Epithelial cell of proximal tubule (primary cell): ENCODE measurements at regions not wholly inside any gene's neighbourhood (a gene's known extent, or its start where the extent isn't known, plus 50 kb on each side); places are given as distances from the start of the nearest gene placed in this dataset.

Experiments
- DNase-seq: peaks from one replicate; pipeline ENCODE4 v3.0.0-alpha.2; 2011; ENCODE audit warnings: low read depth
- H3K4me3 ChIP-seq: 2 replicates; pipeline ENCODE4 v1.5.1; 2011; ENCODE audit warnings: low read depth, mild to moderate bottlenecking, low read length
- CTCF ChIP-seq: conservative IDR thresholded peaks from 2 replicates; pipeline ENCODE4 v1.5.1; 2012; ENCODE audit warnings: low read depth, mild to moderate bottlenecking, low read length

GRCh38 chr9:30845136-30845535 lies 1539.3 kb upstream of the ACO1 start:
- no peak for DNase-seq
- no peak for TF ChIP-seq CTCF
- H3K4me3 ChIP-seq: no peak overlapping the region

GRCh38 chr9:30846651-30847050 lies 1537.8 kb upstream of the ACO1 start:
- no peak overlapping the region for H3K4me3 ChIP-seq
- TF ChIP-seq CTCF: no peak
- DNase-seq: no peak

- no peak for TF ChIP-seq CTCF
- no peak for DNase-seq
These were observed 1532.8 kb upstream of the ACO1 start for GRCh38 chr9:30851600-30851999.

GRCh38 chr9:30900706-30901105 lies 1483.7 kb upstream of the ACO1 start:
- no peak overlapping the region for H3K4me3 ChIP-seq
- DNase-seq: no peak
- TF ChIP-seq CTCF: no peak

More at GRCh38 chr9:30851600-30851999, 1532.8 kb upstream of the ACO1 start:
- no peak overlapping the region for H3K4me3 ChIP-seq

GRCh38 chr9:30913331-30913730 lies 1471.1 kb upstream of the ACO1 start:
- TF ChIP-seq CTCF: no peak
- H3K4me3 ChIP-seq: no peak overlapping the region
- DNase-seq: no peak

- no peak for TF ChIP-seq CTCF
- no peak overlapping the region for H3K4me3 ChIP-seq
- no peak for DNase-seq
These were observed 1469.0 kb upstream of the ACO1 start for GRCh38 chr9:30915451-30915850.

- no peak for DNase-seq
- H3K4me3 ChIP-seq: no peak overlapping the region
- TF ChIP-seq CTCF: no peak
These were observed 1459.3 kb upstream of the ACO1 start for GRCh38 chr9:30925126-30925525.
